ENCODE measurements at regions not wholly inside any gene's neighbourhood (a gene's known extent, or its start where the extent isn't known, plus 50 kb on each side); places are given as distances from the start of the nearest gene placed in this dataset.

DNA sequence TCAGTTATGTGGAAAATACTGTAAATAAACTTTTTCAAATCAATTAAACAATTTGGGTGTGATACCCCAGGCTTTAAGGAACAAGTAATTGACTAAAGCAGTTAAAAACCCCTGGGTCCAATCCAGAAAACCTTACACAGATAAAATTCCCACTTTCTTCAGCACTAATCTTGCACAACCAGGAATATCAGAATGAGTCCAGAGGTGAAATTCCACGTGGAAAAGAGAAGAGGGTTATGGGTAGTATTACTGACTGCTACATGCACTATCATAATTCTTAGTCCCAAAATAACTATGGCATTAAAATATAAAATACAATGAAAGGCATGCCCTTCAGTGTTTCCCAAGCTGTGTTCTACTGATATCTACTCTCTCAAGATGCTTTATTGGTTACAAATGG is 135.7 kb upstream of the STEAP4 start:
- no peaks in the 10 kb centered on the region for H3K27me3 ChIP-seq
- no peak for TF ChIP-seq POLR2A (IDR thresholded peaks at IDR 0.05)
- no peak for TF ChIP-seq CTCF (IDR thresholded peaks at IDR 0.05)
- no peak for TF ChIP-seq EP300 (IDR thresholded peaks at IDR 0.05)
- WGBS, 2 donors = 66 to 69% methylated on average over 1 of the region's 1 CpG

DNA sequence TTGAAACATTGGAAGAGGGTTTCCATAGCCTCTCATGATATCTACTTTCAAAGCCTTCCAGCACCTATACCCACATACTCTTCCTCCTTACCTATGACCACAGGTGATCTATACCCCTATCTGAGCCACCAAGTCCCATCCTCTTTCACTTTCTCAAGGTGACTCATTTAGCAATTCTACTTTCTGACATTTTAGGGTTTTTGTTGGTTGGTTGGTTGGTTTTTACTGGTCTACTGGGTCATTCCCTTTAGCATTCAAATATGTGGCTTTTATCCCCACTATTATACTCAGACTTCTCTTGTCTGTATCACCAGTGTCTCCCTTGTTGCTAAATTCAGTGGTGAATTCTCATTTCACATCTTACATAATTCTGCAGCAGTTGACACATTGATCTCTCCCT is 130.4 kb upstream of the STEAP4 start:
- Histone ChIP-seq H3K9me3 (no peaks in the 10 kb centered on the region), H3K4me1 (no peaks in the 10 kb centered on the region), H3K27ac (no peak overlapping the region), H3K4me3 (no peak overlapping the region), H3K27me3 (no peaks in the 10 kb centered on the region), H3K36me3 (no peaks in the 10 kb centered on the region)
- TF ChIP-seq EP300 (IDR thresholded peaks at IDR 0.05) (no peak), CTCF (IDR thresholded peaks at IDR 0.05) (no peak), POLR2A (IDR thresholded peaks at IDR 0.05) (no peak)
- no peak for DNase-seq (ENCODE audit: low spot score in 2 of 2)

More for the DNA sequence above, 135.7 kb upstream of the STEAP4 start:
- Histone ChIP-seq H3K4me1 (no peaks in the 10 kb centered on the region), H3K9me3 (no peaks in the 10 kb centered on the region), H3K36me3 (no peaks in the 10 kb centered on the region), H3K27ac (no peak overlapping the region), H3K4me3 (no peak overlapping the region)
- no peak for DNase-seq (ENCODE audit: low spot score in 2 of 2)

- Histone ChIP-seq H3K27ac (no peak overlapping the region), H3K36me3 (no peaks in the 10 kb centered on the region), H3K27me3 (no peaks in the 10 kb centered on the region), H3K4me3 (no peak overlapping the region), H3K4me1 (no peaks in the 10 kb centered on the region), H3K9me3 (no peaks in the 10 kb centered on the region)
- TF ChIP-seq EP300 (IDR thresholded peaks at IDR 0.05) (no peak), POLR2A (IDR thresholded peaks at IDR 0.05) (no peak), CTCF (IDR thresholded peaks at IDR 0.05) (no peak)
- 25 to 45% methylated on average over 2 of the region's 2 CpGs for WGBS, 2 donors
- DNase-seq (ENCODE audit: low spot score in 2 of 2) = no peak
Measured at GRCh38 chr7:88432301-88432700, 125.6 kb upstream of the STEAP4 start.

DNA sequence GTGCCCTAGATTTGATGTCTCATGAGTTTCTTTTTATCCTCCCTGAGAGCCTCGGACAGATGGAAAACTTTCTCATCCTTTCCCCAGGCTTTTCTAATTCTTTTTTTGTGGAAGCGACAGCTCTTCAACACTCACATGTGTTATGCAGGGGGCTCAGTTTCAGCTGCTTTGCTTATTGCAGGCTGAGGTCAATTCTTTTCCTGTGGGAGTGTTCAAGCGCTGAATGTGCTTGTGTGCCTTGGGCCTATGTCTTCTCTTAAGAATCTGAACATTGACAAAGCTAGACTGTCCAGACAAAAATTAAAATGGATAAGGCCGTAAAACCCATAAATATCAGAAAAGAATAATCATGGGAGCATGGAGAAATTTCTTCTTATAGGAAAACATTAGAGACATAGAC is 125.2 kb upstream of the STEAP4 start:
- H3K4me3 ChIP-seq = no peak overlapping the region
- no peaks in the 10 kb centered on the region for H3K9me3 ChIP-seq
- no peaks in the 10 kb centered on the region for H3K4me1 ChIP-seq
- H3K27me3 ChIP-seq = no peaks in the 10 kb centered on the region
- H3K27ac ChIP-seq = no peak overlapping the region
- WGBS, 2 donors = 48 to 58% methylated on average over 4 of the region's 4 CpGs
- no peak for DNase-seq (ENCODE audit: low spot score in 2 of 2)
- H3K36me3 ChIP-seq = no peaks in the 10 kb centered on the region
- TF ChIP-seq EP300 (IDR thresholded peaks at IDR 0.05) (no peak), POLR2A (IDR thresholded peaks at IDR 0.05) (no peak), CTCF (IDR thresholded peaks at IDR 0.05) (no peak)

GRCh38 chr7:88429382-88429781 is 122.7 kb upstream of the STEAP4 start:
- no peak for DNase-seq (ENCODE audit: low spot score in 2 of 2)
- Histone ChIP-seq H3K9me3 (no peaks in the 10 kb centered on the region), H3K4me3 (no peak overlapping the region), H3K27ac (no peak overlapping the region), H3K27me3 (no peaks in the 10 kb centered on the region), H3K36me3 (no peaks in the 10 kb centered on the region), H3K4me1 (no peaks in the 10 kb centered on the region)
- 83% methylated on average over 2 of the region's 2 CpGs for WGBS, 2 donors
- TF ChIP-seq CTCF (IDR thresholded peaks at IDR 0.05) = no peak
- TF ChIP-seq EP300 (IDR thresholded peaks at IDR 0.05) = no peak
- no peak for TF ChIP-seq POLR2A (IDR thresholded peaks at IDR 0.05)

Data from tibial nerve (tissue), 4 donors.